ENCODE measurements at regions not wholly inside any gene's neighbourhood (a gene's known extent, or its start where the extent isn't known, plus 50 kb on each side); places are given as distances from the start of the nearest gene placed in this dataset.

DNA sequence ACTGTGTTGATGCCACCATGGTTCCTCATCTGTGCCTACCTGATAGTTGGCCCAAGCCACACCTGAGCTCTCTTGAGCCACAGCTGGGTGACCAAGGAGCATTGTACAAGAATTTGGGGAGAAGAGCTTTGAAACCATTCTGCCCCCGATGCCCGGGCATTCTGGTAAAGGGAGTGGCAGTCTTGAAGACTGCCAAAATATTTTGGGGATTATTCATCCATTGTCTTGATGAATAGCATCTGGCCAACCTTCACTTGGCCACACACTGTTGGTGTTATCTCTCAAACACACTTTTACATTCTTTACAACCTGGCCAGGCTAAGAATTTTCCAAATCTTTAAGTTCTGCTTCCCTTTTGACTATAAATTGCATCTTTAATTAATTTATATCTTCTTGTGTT, 113.1 kb upstream of the PCBD1 start:
- no peaks in the 10 kb centered on the region for H3K4me1 ChIP-seq (ENCODE audit: control insufficient read depth in 3 of 3, insufficient read depth in 3 of 3, low read length in 3 of 3)
- H3K27ac ChIP-seq (ENCODE audit: low read depth, low read length): no peak overlapping the region
- H3K27me3 ChIP-seq (ENCODE audit: control insufficient read depth in 3 of 3, insufficient read depth in 3 of 3, low read length in 3 of 3): peaks cover 3 to 18% (median 16%) of the 10 kb centered on the region in 3 donors
- no peak overlapping the region for H3K9ac ChIP-seq (ENCODE audit: low read depth in 1 of 3, low read length in 3 of 3)
- no peak overlapping the region for H3K4me3 ChIP-seq (ENCODE audit: low read length in 3 of 3)
- no peaks in the 10 kb centered on the region for H3K9me3 ChIP-seq (ENCODE audit: control insufficient read depth in 3 of 3, low read length in 3 of 3)
- H3K36me3 ChIP-seq (ENCODE audit: control insufficient read depth in 3 of 3, insufficient read depth in 3 of 3, low read length in 3 of 3): no peaks in the 10 kb centered on the region

GRCh38 chr10:71004176-71005075, 116.1 kb upstream of the PCBD1 start:
- no peak overlapping the region for H3K4me3 ChIP-seq (ENCODE audit: low read length in 3 of 3)
- no peaks in the 10 kb centered on the region for H3K9me3 ChIP-seq (ENCODE audit: control insufficient read depth in 3 of 3, low read length in 3 of 3)
- no peak overlapping the region for H3K27ac ChIP-seq (ENCODE audit: low read depth, low read length)
- peaks cover 0 to 27% (median 21%) of the 10 kb centered on the region in 3 donors for H3K27me3 ChIP-seq (ENCODE audit: control insufficient read depth in 3 of 3, insufficient read depth in 3 of 3, low read length in 3 of 3)
- no peak overlapping the region for H3K9ac ChIP-seq (ENCODE audit: low read depth in 1 of 3, low read length in 3 of 3)
- H3K36me3 ChIP-seq (ENCODE audit: control insufficient read depth in 3 of 3, insufficient read depth in 3 of 3, low read length in 3 of 3): no peaks in the 10 kb centered on the region
- H3K4me1 ChIP-seq (ENCODE audit: control insufficient read depth in 3 of 3, insufficient read depth in 3 of 3, low read length in 3 of 3): peaks cover 0 to 4% (median 0%) of the 10 kb centered on the region in 3 donors

- H3K27me3 ChIP-seq (ENCODE audit: control insufficient read depth in 3 of 3, insufficient read depth in 3 of 3, low read length in 3 of 3): peaks cover 0 to 29% (median 29%) of the 10 kb centered on the region in 3 donors
- H3K9me3 ChIP-seq (ENCODE audit: control insufficient read depth in 3 of 3, low read length in 3 of 3): no peaks in the 10 kb centered on the region
- H3K9ac ChIP-seq (ENCODE audit: low read depth in 1 of 3, low read length in 3 of 3): no peak overlapping the region
- no peaks in the 10 kb centered on the region for H3K36me3 ChIP-seq (ENCODE audit: control insufficient read depth in 3 of 3, insufficient read depth in 3 of 3, low read length in 3 of 3)
- no peak overlapping the region for H3K4me3 ChIP-seq (ENCODE audit: low read length in 3 of 3)
- H3K4me1 ChIP-seq (ENCODE audit: control insufficient read depth in 3 of 3, insufficient read depth in 3 of 3, low read length in 3 of 3): peaks cover 0 to 4% (median 0%) of the 10 kb centered on the region in 3 donors
- no peak overlapping the region for H3K27ac ChIP-seq (ENCODE audit: low read depth, low read length)
Observed at GRCh38 chr10:71005337-71006305, 117.3 kb upstream of the PCBD1 start.

DNA sequence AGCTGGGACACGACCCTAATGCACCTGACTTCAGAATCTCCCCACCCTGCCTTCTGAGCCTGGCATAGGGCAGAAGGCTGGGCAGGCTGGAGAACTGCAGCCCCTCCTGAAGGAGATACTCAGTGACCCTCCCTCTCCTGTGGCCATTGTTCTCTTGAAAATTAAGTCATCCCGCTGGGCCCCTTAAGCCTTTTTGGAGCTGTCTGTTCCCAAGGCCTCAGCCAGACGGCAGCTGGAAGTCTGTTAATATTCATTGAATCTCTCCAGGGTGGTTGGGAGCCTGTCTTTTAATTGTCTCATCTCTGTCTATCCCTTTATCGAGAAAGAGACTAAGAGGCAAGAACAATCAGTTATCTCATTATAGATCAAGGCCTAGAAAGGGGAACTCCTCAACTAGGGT, 118.1 kb upstream of the PCBD1 start:
- no peak overlapping the region for H3K4me3 ChIP-seq (ENCODE audit: low read length in 3 of 3)

DNA sequence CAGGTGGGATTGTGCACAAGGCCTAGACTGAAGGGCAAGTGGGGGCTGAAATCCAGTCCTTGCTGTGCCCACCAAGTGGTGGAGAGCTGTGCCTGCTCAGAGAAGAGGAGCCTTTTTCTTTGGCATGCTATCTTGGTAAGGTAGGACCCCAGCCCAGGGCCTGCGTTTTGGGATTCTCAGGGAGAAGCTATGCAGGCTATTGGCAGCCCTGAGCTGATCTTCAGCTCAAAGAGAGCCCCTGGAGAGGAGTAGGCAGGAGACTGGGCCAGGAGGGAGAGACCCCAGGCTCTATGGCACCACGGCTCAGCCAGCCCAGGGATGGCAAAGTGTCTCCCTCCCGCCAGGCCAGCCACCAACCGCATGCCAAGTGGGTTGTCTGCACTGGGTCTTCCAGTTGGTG, 119.2 kb upstream of the PCBD1 start:
- no peaks in the 10 kb centered on the region for H3K36me3 ChIP-seq (ENCODE audit: control insufficient read depth in 3 of 3, insufficient read depth in 3 of 3, low read length in 3 of 3)
- H3K4me1 ChIP-seq (ENCODE audit: control insufficient read depth in 3 of 3, insufficient read depth in 3 of 3, low read length in 3 of 3): peaks cover 0 to 4% (median 0%) of the 10 kb centered on the region in 3 donors
- no peaks in the 10 kb centered on the region for H3K9me3 ChIP-seq (ENCODE audit: control insufficient read depth in 3 of 3, low read length in 3 of 3)

More for the DNA sequence above, 118.1 kb upstream of the PCBD1 start:
- Histone ChIP-seq H3K9ac (ENCODE audit: low read depth in 1 of 3, low read length in 3 of 3) (no peak overlapping the region), H3K27ac (ENCODE audit: low read depth, low read length) (no peak overlapping the region), H3K36me3 (ENCODE audit: control insufficient read depth in 3 of 3, insufficient read depth in 3 of 3, low read length in 3 of 3) (no peaks in the 10 kb centered on the region), H3K27me3 (ENCODE audit: control insufficient read depth in 3 of 3, insufficient read depth in 3 of 3, low read length in 3 of 3) (peaks cover 0 to 29% (median 26%) of the 10 kb centered on the region in 3 donors), H3K9me3 (ENCODE audit: control insufficient read depth in 3 of 3, low read length in 3 of 3) (no peaks in the 10 kb centered on the region), H3K4me1 (ENCODE audit: control insufficient read depth in 3 of 3, insufficient read depth in 3 of 3, low read length in 3 of 3) (peaks cover 0 to 4% (median 0%) of the 10 kb centered on the region in 3 donors)

GRCh38 chr10:71008150-71008549, 119.8 kb upstream of the PCBD1 start:
- Histone ChIP-seq H3K4me1 (ENCODE audit: control insufficient read depth in 3 of 3, insufficient read depth in 3 of 3, low read length in 3 of 3) (peaks cover 0 to 4% (median 0%) of the 10 kb centered on the region in 3 donors), H3K27ac (ENCODE audit: low read depth, low read length) (no peak overlapping the region), H3K27me3 (ENCODE audit: control insufficient read depth in 3 of 3, insufficient read depth in 3 of 3, low read length in 3 of 3) (peaks cover 0 to 29% (median 26%) of the 10 kb centered on the region in 3 donors), H3K36me3 (ENCODE audit: control insufficient read depth in 3 of 3, insufficient read depth in 3 of 3, low read length in 3 of 3) (no peaks in the 10 kb centered on the region), H3K4me3 (ENCODE audit: low read length in 3 of 3) (no peak overlapping the region), H3K9ac (ENCODE audit: low read depth in 1 of 3, low read length in 3 of 3) (no peak overlapping the region), H3K9me3 (ENCODE audit: control insufficient read depth in 3 of 3, low read length in 3 of 3) (no peaks in the 10 kb centered on the region)

More for the DNA sequence above, 119.2 kb upstream of the PCBD1 start:
- peaks cover 0 to 29% (median 26%) of the 10 kb centered on the region in 3 donors for H3K27me3 ChIP-seq (ENCODE audit: control insufficient read depth in 3 of 3, insufficient read depth in 3 of 3, low read length in 3 of 3)
- H3K27ac ChIP-seq (ENCODE audit: low read depth, low read length): no peak overlapping the region
- H3K4me3 ChIP-seq (ENCODE audit: low read length in 3 of 3): no peak overlapping the region
- no peak overlapping the region for H3K9ac ChIP-seq (ENCODE audit: low read depth in 1 of 3, low read length in 3 of 3)

GRCh38 chr10:71009126-71009525, 120.8 kb upstream of the PCBD1 start:
- H3K4me3 ChIP-seq (ENCODE audit: low read length in 3 of 3): no peak overlapping the region
- no peaks in the 10 kb centered on the region for H3K9me3 ChIP-seq (ENCODE audit: control insufficient read depth in 3 of 3, low read length in 3 of 3)
- H3K36me3 ChIP-seq (ENCODE audit: control insufficient read depth in 3 of 3, insufficient read depth in 3 of 3, low read length in 3 of 3): no peaks in the 10 kb centered on the region
- H3K4me1 ChIP-seq (ENCODE audit: control insufficient read depth in 3 of 3, insufficient read depth in 3 of 3, low read length in 3 of 3): peaks cover 0 to 4% (median 0%) of the 10 kb centered on the region in 3 donors
- no peak overlapping the region for H3K27ac ChIP-seq (ENCODE audit: low read depth, low read length)
- H3K27me3 ChIP-seq (ENCODE audit: control insufficient read depth in 3 of 3, insufficient read depth in 3 of 3, low read length in 3 of 3): peaks cover 0 to 29% (median 25%) of the 10 kb centered on the region in 3 donors
- no peak overlapping the region for H3K9ac ChIP-seq (ENCODE audit: low read depth in 1 of 3, low read length in 3 of 3)

DNA sequence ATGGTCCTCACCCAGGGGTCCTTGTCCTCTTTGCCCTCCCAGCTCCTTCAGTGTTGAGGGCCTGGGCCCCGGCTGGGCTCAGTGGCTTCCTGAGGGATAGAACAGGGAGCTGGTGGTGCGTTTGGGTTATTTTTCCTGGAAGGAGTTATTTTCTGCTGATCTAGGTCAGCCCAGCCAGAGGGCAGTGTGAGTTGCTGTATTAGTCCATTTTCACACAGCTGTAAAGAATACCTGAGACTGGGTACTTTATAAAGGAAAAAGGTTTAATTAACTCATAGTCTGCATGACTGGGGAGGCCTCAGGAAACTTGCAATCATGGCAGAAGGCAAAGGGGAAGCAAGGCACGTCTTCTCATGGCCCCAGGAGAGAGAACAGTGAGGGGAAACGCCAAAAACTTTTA, 122.4 kb upstream of the PCBD1 start:
- Histone ChIP-seq H3K27ac (ENCODE audit: low read depth, low read length) (no peak overlapping the region), H3K4me1 (ENCODE audit: control insufficient read depth in 3 of 3, insufficient read depth in 3 of 3, low read length in 3 of 3) (peaks cover 0 to 4% (median 0%) of the 10 kb centered on the region in 3 donors), H3K27me3 (ENCODE audit: control insufficient read depth in 3 of 3, insufficient read depth in 3 of 3, low read length in 3 of 3) (peaks cover 0 to 19% (median 16%) of the 10 kb centered on the region in 3 donors), H3K9ac (ENCODE audit: low read depth in 1 of 3, low read length in 3 of 3) (no peak overlapping the region), H3K4me3 (ENCODE audit: low read length in 3 of 3) (no peak overlapping the region), H3K9me3 (ENCODE audit: control insufficient read depth in 3 of 3, low read length in 3 of 3) (no peaks in the 10 kb centered on the region), H3K36me3 (ENCODE audit: control insufficient read depth in 3 of 3, insufficient read depth in 3 of 3, low read length in 3 of 3) (no peaks in the 10 kb centered on the region)

- Histone ChIP-seq H3K4me3 (ENCODE audit: low read length in 3 of 3) (no peak overlapping the region), H3K9ac (ENCODE audit: low read depth in 1 of 3, low read length in 3 of 3) (no peak overlapping the region), H3K36me3 (ENCODE audit: control insufficient read depth in 3 of 3, insufficient read depth in 3 of 3, low read length in 3 of 3) (no peaks in the 10 kb centered on the region), H3K27me3 (ENCODE audit: control insufficient read depth in 3 of 3, insufficient read depth in 3 of 3, low read length in 3 of 3) (peaks cover 0 to 17% (median 16%) of the 10 kb centered on the region in 3 donors), H3K9me3 (ENCODE audit: control insufficient read depth in 3 of 3, low read length in 3 of 3) (no peaks in the 10 kb centered on the region), H3K4me1 (ENCODE audit: control insufficient read depth in 3 of 3, insufficient read depth in 3 of 3, low read length in 3 of 3) (peaks cover 0 to 4% (median 0%) of the 10 kb centered on the region in 3 donors), H3K27ac (ENCODE audit: low read depth, low read length) (no peak overlapping the region)
Observed at GRCh38 chr10:71011141-71011540, 122.8 kb upstream of the PCBD1 start.
